ENCODE measurements at regions not wholly inside any gene's neighbourhood (a gene's known extent, or its start where the extent isn't known, plus 50 kb on each side); places are given as distances from the start of the nearest gene placed in this dataset.

- H3K9me3 ChIP-seq, result no peaks in the 10 kb centered on the region
- H3K27ac ChIP-seq, result no peak overlapping the region
- no peak for DNase-seq (ENCODE audit: extremely low spot score in 2 of 2)
- intact Hi-C loops (cut with DNase I), result no loop called here
- TF ChIP-seq POLR2A (IDR thresholded peaks at IDR 0.05) (no peak), CTCF (IDR thresholded peaks at IDR 0.05) (no peak), POLR2AphosphoS5 (IDR thresholded peaks at IDR 0.05; ENCODE audit: insufficient read depth in 1 of 2, low read depth in 1 of 2) (no peak)
- H3K36me3 ChIP-seq, result no peaks in the 10 kb centered on the region
- H3K4me1 ChIP-seq, result no peaks in the 10 kb centered on the region
- H3K27me3 ChIP-seq, result no peaks in the 10 kb centered on the region
- no peak overlapping the region for H3K4me3 ChIP-seq
Measured at GRCh38 chr5:116703328-116703727, 128.7 kb upstream of the SEMA6A start.

- intact Hi-C loops (cut with DNase I), result no loop called here
Measured at GRCh38 chr5:116702776-116703175, 128.2 kb upstream of the SEMA6A start.

GRCh38 chr5:116699332-116699731, 124.7 kb upstream of the SEMA6A start:
- DNase-seq (ENCODE audit: extremely low spot score in 2 of 2), result no peak
- H3K27me3 ChIP-seq, result no peaks in the 10 kb centered on the region
- H3K4me1 ChIP-seq, result no peaks in the 10 kb centered on the region
- no peak for TF ChIP-seq POLR2AphosphoS5 (IDR thresholded peaks at IDR 0.05; ENCODE audit: insufficient read depth in 1 of 2, low read depth in 1 of 2)
- TF ChIP-seq POLR2A (IDR thresholded peaks at IDR 0.05), result no peak
- no peak for TF ChIP-seq CTCF (IDR thresholded peaks at IDR 0.05)
- intact Hi-C loops (cut with DNase I), result no loop called here
- no peaks in the 10 kb centered on the region for H3K36me3 ChIP-seq
- no peak overlapping the region for H3K27ac ChIP-seq
- no peak overlapping the region for H3K4me3 ChIP-seq
- H3K9me3 ChIP-seq, result no peaks in the 10 kb centered on the region

More at GRCh38 chr5:116702776-116703175, 128.2 kb upstream of the SEMA6A start:
- no peaks in the 10 kb centered on the region for H3K36me3 ChIP-seq
- H3K27ac ChIP-seq, result no peak overlapping the region
- no peaks in the 10 kb centered on the region for H3K4me1 ChIP-seq
- no peaks in the 10 kb centered on the region for H3K9me3 ChIP-seq
- H3K4me3 ChIP-seq, result no peak overlapping the region
- TF ChIP-seq CTCF (IDR thresholded peaks at IDR 0.05) (no peak), POLR2A (IDR thresholded peaks at IDR 0.05) (no peak), POLR2AphosphoS5 (IDR thresholded peaks at IDR 0.05; ENCODE audit: insufficient read depth in 1 of 2, low read depth in 1 of 2) (no peak)
- no peaks in the 10 kb centered on the region for H3K27me3 ChIP-seq
- DNase-seq (ENCODE audit: extremely low spot score in 2 of 2), result no peak

- TF ChIP-seq POLR2A (IDR thresholded peaks at IDR 0.05) (no peak), POLR2AphosphoS5 (IDR thresholded peaks at IDR 0.05; ENCODE audit: insufficient read depth in 1 of 2, low read depth in 1 of 2) (no peak), CTCF (IDR thresholded peaks at IDR 0.05) (no peak)
- H3K36me3 ChIP-seq, result no peaks in the 10 kb centered on the region
- no peaks in the 10 kb centered on the region for H3K27me3 ChIP-seq
- H3K4me1 ChIP-seq, result no peaks in the 10 kb centered on the region
- H3K9me3 ChIP-seq, result no peaks in the 10 kb centered on the region
- no peak overlapping the region for H3K4me3 ChIP-seq
- DNase-seq (ENCODE audit: extremely low spot score in 2 of 2), result no peak
- H3K27ac ChIP-seq, result no peak overlapping the region
- intact Hi-C loops (cut with DNase I), result no loop called here
Measured at GRCh38 chr5:116696366-116696765, 121.7 kb upstream of the SEMA6A start.

- no peaks in the 10 kb centered on the region for H3K27me3 ChIP-seq
- H3K36me3 ChIP-seq, result no peaks in the 10 kb centered on the region
- no peaks in the 10 kb centered on the region for H3K9me3 ChIP-seq
- no peaks in the 10 kb centered on the region for H3K4me1 ChIP-seq
- H3K4me3 ChIP-seq, result no peak overlapping the region
- no peak for TF ChIP-seq POLR2AphosphoS5 (IDR thresholded peaks at IDR 0.05; ENCODE audit: insufficient read depth in 1 of 2, low read depth in 1 of 2)
- intact Hi-C loops (cut with DNase I), result no loop called here
- DNase-seq (ENCODE audit: extremely low spot score in 2 of 2), result no peak
- no peak overlapping the region for H3K27ac ChIP-seq
Measured at GRCh38 chr5:116695681-116696080, 121.1 kb upstream of the SEMA6A start.

GRCh38 chr5:116686438-116686837, 111.8 kb upstream of the SEMA6A start:
- Histone ChIP-seq H3K27me3 (no peaks in the 10 kb centered on the region), H3K4me3 (no peak overlapping the region), H3K4me1 (no peaks in the 10 kb centered on the region), H3K36me3 (no peaks in the 10 kb centered on the region), H3K9me3 (no peaks in the 10 kb centered on the region), H3K27ac (no peak overlapping the region)
- no peak for DNase-seq (ENCODE audit: extremely low spot score in 2 of 2)
- TF ChIP-seq POLR2AphosphoS5 (IDR thresholded peaks at IDR 0.05; ENCODE audit: insufficient read depth in 1 of 2, low read depth in 1 of 2) (no peak), CTCF (IDR thresholded peaks at IDR 0.05) (no peak), POLR2A (IDR thresholded peaks at IDR 0.05) (no peak)
- intact Hi-C loops (cut with DNase I), result no loop called here

Data from vagina (tissue), 2 donors.